Mesenchymal stem cell (in vitro differentiated cells and primary cell): ENCODE measurements at regions not wholly inside any gene's neighbourhood (a gene's known extent, or its start where the extent isn't known, plus 50 kb on each side); places are given as distances from the start of the nearest gene placed in this dataset.

Experiments used
- DNase-seq: peaks from one replicate; pipeline ENCODE4 v3.0.0-alpha.2; 2013
- H2AFZ ChIP-seq: one replicate; pipeline ENCODE4 v1.6.1; 2013; ENCODE audit warnings: low read depth, mild to moderate bottlenecking, control low read depth, inconsistent platforms, low read length, moderate library complexity
- H2AK5ac ChIP-seq: 2 replicates; pipeline ENCODE4 v1.6.1; 2013; ENCODE audit warnings: low read length, moderate library complexity, mild to moderate bottlenecking, inconsistent platforms; ENCODE audit not compliant: severe bottlenecking
- H2BK120ac ChIP-seq: one replicate; pipeline ENCODE4 v1.6.1; 2013; ENCODE audit warnings: low read depth, mild to moderate bottlenecking, inconsistent platforms, low read length, moderate library complexity
- H2BK12ac ChIP-seq, 2 experiments: one replicate each; pipeline ENCODE4 v1.6.1; 2013; ENCODE audit warnings: inconsistent platforms in 2 of 2, low read length in 2 of 2, mild to moderate bottlenecking in 2 of 2, moderate library complexity in 2 of 2, control low read depth in 1 of 2
- H2BK15ac ChIP-seq: one replicate; pipeline ENCODE4 v1.6.1; 2013; ENCODE audit warnings: mild to moderate bottlenecking, low read depth, inconsistent platforms; ENCODE audit not compliant: poor library complexity, severe bottlenecking
- H2BK5ac ChIP-seq: 2 replicates; pipeline ENCODE4 v1.6.1; 2013; ENCODE audit warnings: low read depth, mild to moderate bottlenecking, low read length, control low read depth, inconsistent platforms; ENCODE audit not compliant: poor library complexity, severe bottlenecking
- H3K14ac ChIP-seq, 2 experiments: one replicate each; pipeline ENCODE4 v1.6.1; 2013; ENCODE audit warnings: inconsistent platforms in 2 of 2, low read length in 2 of 2, control low read depth in 1 of 2, mild to moderate bottlenecking in 1 of 2, moderate library complexity in 1 of 2
- H3K18ac ChIP-seq, 2 experiments: one replicate each; pipeline ENCODE4 v1.6.1; 2013; ENCODE audit warnings: inconsistent platforms in 2 of 2, low read length in 2 of 2, control low read depth in 1 of 2, low read depth in 1 of 2, mild to moderate bottlenecking in 1 of 2
- H3K23ac ChIP-seq, 2 experiments: one replicate each; pipeline ENCODE4 v1.6.1; 2013; ENCODE audit warnings: inconsistent platforms in 2 of 2, low read length in 2 of 2, mild to moderate bottlenecking in 2 of 2, moderate library complexity in 2 of 2, control low read depth in 1 of 2
- H3K27ac ChIP-seq: 2 replicates; pipeline ENCODE4 v1.5.1; 2013; ENCODE audit warnings: mild to moderate bottlenecking, moderate library complexity, low read length, control low read depth, inconsistent platforms; ENCODE audit not compliant: poor library complexity, severe bottlenecking
- H3K27me3 ChIP-seq, 2 experiments: 2 replicates each; pipeline versions ENCODE4 v1.6.1 to v1.7.0; 2013; ENCODE audit warnings: low read length in 2 of 2, mild to moderate bottlenecking in 2 of 2, moderate library complexity in 2 of 2, control low read depth in 1 of 2, inconsistent platforms in 1 of 2; ENCODE audit not compliant: control insufficient read depth in 1 of 2, insufficient read depth in 1 of 2
- H3K36me3 ChIP-seq, 2 experiments: 2 replicates each; pipeline versions ENCODE4 v1.6.1 to v1.7.0; 2013; ENCODE audit warnings: low read length in 2 of 2, control low read depth in 1 of 2, inconsistent platforms in 1 of 2, low read depth in 1 of 2, mild to moderate bottlenecking in 1 of 2; ENCODE audit not compliant: insufficient read depth in 2 of 2, control insufficient read depth in 1 of 2
- H3K4ac ChIP-seq, 2 experiments: one replicate each; pipeline ENCODE4 v1.6.1; 2013; ENCODE audit warnings: inconsistent platforms in 2 of 2, low read length in 2 of 2, mild to moderate bottlenecking in 2 of 2, moderate library complexity in 2 of 2, control low read depth in 1 of 2, low read depth in 1 of 2
- H3K4me1 ChIP-seq: 2 replicates; pipeline ENCODE4 v1.6.1; 2013; ENCODE audit warnings: low read depth, low read length, control low read depth; ENCODE audit not compliant: control insufficient read depth, insufficient read depth
- H3K4me2 ChIP-seq: 2 replicates; pipeline ENCODE4 v1.6.1; 2013; ENCODE audit warnings: low read length, mild to moderate bottlenecking, inconsistent platforms; ENCODE audit not compliant: poor library complexity, severe bottlenecking
- H3K4me3 ChIP-seq, 2 experiments: 2 replicates each; pipeline versions ENCODE4 v1.5.1 to v1.7.0; 2013; ENCODE audit warnings: low read length in 2 of 2, mild to moderate bottlenecking in 2 of 2, control low read depth in 1 of 2, low read depth in 1 of 2; ENCODE audit not compliant: insufficient read depth in 1 of 2
- H3K79me1 ChIP-seq: replicated peaks from 2 replicates; pipeline ENCODE4 v1.6.1; 2013; ENCODE audit warnings: mild to moderate bottlenecking, control low read depth, low read length, inconsistent platforms; ENCODE audit not compliant: poor library complexity, severe bottlenecking
- H3K9ac ChIP-seq: 2 replicates; pipeline ENCODE4 v1.7.0; 2013; ENCODE audit warnings: mild to moderate bottlenecking, low read length, moderate library complexity
- H3K9me3 ChIP-seq: 2 replicates; pipeline ENCODE4 v1.7.0; 2013; ENCODE audit warnings: mild to moderate bottlenecking, low read length; ENCODE audit not compliant: control insufficient read depth
- H4K8ac ChIP-seq: one replicate; pipeline ENCODE4 v1.6.1; 2013; ENCODE audit warnings: inconsistent platforms, mild to moderate bottlenecking, low read length, moderate library complexity
- H4K91ac ChIP-seq: one replicate; pipeline ENCODE4 v1.6.1; 2013; ENCODE audit warnings: mild to moderate bottlenecking, low read length, inconsistent platforms
- WGBS: methylation state at CpG from one replicate; pipeline ENCODE4 v1.1.7; 2013; ENCODE audit warnings: mixed read lengths; 5-methylcytosine and 5-hydroxymethylcytosine counted together

GRCh38 chr6:19159089-19159488 is 678.1 kb upstream of the ID4 start:
- 64% methylated on average over 1 of the region's 1 CpG for WGBS
- H3K36me3 ChIP-seq = no peaks in the 10 kb centered on the region

DNA sequence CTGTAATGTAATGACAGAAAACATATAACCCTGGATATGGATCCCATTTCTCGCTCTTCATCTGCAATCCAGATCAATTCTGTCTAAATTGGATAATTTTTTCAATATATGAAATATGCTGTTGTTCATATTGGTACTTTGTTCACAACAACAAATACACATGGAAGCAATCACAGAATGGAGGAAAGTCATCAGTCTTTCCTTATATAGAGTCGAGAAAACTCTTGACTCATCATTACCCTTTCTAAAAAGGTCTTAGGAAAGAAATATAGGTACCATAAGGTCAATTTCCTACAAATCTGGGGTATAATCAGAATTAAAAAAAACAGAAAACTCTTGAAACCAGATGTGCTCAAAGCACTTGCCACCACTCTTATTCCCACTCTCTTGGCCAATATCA is 677.6 kb upstream of the ID4 start:
- no peak overlapping the region for H4K91ac ChIP-seq
- H3K27ac ChIP-seq = no peak overlapping the region
- no peak overlapping the region for H3K18ac ChIP-seq
- no peak overlapping the region for H2BK15ac ChIP-seq
- H3K4me3 ChIP-seq = no peak overlapping the region
- H3K4ac ChIP-seq = no peak overlapping the region
- H2BK12ac ChIP-seq = no peak overlapping the region
- no peaks in the 10 kb centered on the region for H3K79me1 ChIP-seq
- H3K9me3 ChIP-seq = no peaks in the 10 kb centered on the region
- no CpG with 5 or more reads among the region's 2 CpGs for WGBS
- no peaks in the 10 kb centered on the region for H3K27me3 ChIP-seq
- H2AK5ac ChIP-seq = no peak overlapping the region
- no peak overlapping the region for H2BK120ac ChIP-seq
- H3K23ac ChIP-seq = no peak overlapping the region
- H3K4me2 ChIP-seq = no peak overlapping the region
- no peak overlapping the region for H2BK5ac ChIP-seq
- no peak overlapping the region for H4K8ac ChIP-seq
- no peak overlapping the region for H3K9ac ChIP-seq
- no peak overlapping the region for H3K14ac ChIP-seq
- H2AFZ ChIP-seq = no peak overlapping the region
- no peaks in the 10 kb centered on the region for H3K36me3 ChIP-seq
- H3K4me1 ChIP-seq = no peaks in the 10 kb centered on the region
- DNase-seq = no peak

More at GRCh38 chr6:19159089-19159488, 678.1 kb upstream of the ID4 start:
- Histone ChIP-seq H4K91ac (no peak overlapping the region), H3K18ac (no peak overlapping the region), H3K23ac (no peak overlapping the region), H3K4ac (no peak overlapping the region), H3K27ac (no peak overlapping the region), H3K9me3 (no peaks in the 10 kb centered on the region), H3K4me1 (no peaks in the 10 kb centered on the region), H3K4me2 (no peak overlapping the region), H3K79me1 (no peaks in the 10 kb centered on the region), H3K14ac (no peak overlapping the region), H2AK5ac (no peak overlapping the region), H2BK15ac (no peak overlapping the region), H2BK5ac (no peak overlapping the region), H3K9ac (no peak overlapping the region), H3K27me3 (no peaks in the 10 kb centered on the region), H2AFZ (no peak overlapping the region), H3K4me3 (no peak overlapping the region), H4K8ac (no peak overlapping the region), H2BK12ac (no peak overlapping the region), H2BK120ac (no peak overlapping the region)
- DNase-seq = no peak

- Histone ChIP-seq H2BK15ac (no peak overlapping the region), H4K8ac (no peak overlapping the region), H3K18ac (no peak overlapping the region), H2AK5ac (no peak overlapping the region), H4K91ac (no peak overlapping the region), H2BK12ac (no peak overlapping the region), H2AFZ (no peak overlapping the region), H3K36me3 (no peaks in the 10 kb centered on the region), H3K9me3 (no peaks in the 10 kb centered on the region), H2BK120ac (no peak overlapping the region), H3K27me3 (no peaks in the 10 kb centered on the region), H3K9ac (no peak overlapping the region), H3K23ac (no peak overlapping the region), H3K4me1 (no peaks in the 10 kb centered on the region), H3K27ac (no peak overlapping the region), H3K4me2 (no peak overlapping the region), H3K79me1 (no peaks in the 10 kb centered on the region), H3K14ac (no peak overlapping the region), H2BK5ac (no peak overlapping the region), H3K4ac (no peak overlapping the region), H3K4me3 (no peak overlapping the region)
- no CpG with 5 or more reads among the region's 2 CpGs for WGBS
- DNase-seq = no peak
Observed at GRCh38 chr6:19160081-19160730, 677.0 kb upstream of the ID4 start.

DNA sequence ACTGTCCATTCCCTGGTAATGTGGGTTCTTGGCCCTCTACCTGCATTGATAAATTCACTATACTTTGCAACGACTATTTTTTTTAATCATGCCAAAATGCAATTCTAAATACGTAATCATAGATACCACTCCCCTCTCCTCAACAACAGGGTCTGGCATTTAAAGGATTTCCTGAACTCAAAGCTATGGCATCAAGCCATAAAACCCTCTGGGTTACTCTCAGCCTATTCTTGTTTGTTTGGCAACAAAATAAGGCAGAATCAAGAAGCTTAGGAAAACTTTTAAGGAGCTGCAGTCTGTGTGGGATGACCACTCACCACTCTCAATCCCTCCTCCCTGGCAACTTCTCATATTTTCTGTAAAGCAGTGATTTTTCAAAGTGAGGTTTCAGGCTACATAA is 669.9 kb upstream of the ID4 start:
- Histone ChIP-seq H2AK5ac (no peak overlapping the region), H4K8ac (no peak overlapping the region), H3K18ac (no peak overlapping the region), H3K4me2 (no peak overlapping the region), H2BK12ac (no peak overlapping the region), H3K36me3 (no peaks in the 10 kb centered on the region), H3K4me3 (no peak overlapping the region), H3K27ac (no peak overlapping the region), H3K4me1 (no peaks in the 10 kb centered on the region), H3K4ac (no peak overlapping the region), H3K79me1 (no peaks in the 10 kb centered on the region), H2BK5ac (no peak overlapping the region), H3K9me3 (peaks cover 5% of the 10 kb centered on the region), H2BK15ac (no peak overlapping the region), H2AFZ (no peak overlapping the region), H3K14ac (no peak overlapping the region), H3K27me3 (no peaks in the 10 kb centered on the region), H3K9ac (no peak overlapping the region), H4K91ac (no peak overlapping the region), H2BK120ac (no peak overlapping the region), H3K23ac (no peak overlapping the region)
- no peak for DNase-seq
- 41% methylated on average over 2 of the region's 2 CpGs for WGBS
